ENCODE measurements at regions not wholly inside any gene's neighbourhood (a gene's known extent, or its start where the extent isn't known, plus 50 kb on each side); places are given as distances from the start of the nearest gene placed in this dataset.

DNA sequence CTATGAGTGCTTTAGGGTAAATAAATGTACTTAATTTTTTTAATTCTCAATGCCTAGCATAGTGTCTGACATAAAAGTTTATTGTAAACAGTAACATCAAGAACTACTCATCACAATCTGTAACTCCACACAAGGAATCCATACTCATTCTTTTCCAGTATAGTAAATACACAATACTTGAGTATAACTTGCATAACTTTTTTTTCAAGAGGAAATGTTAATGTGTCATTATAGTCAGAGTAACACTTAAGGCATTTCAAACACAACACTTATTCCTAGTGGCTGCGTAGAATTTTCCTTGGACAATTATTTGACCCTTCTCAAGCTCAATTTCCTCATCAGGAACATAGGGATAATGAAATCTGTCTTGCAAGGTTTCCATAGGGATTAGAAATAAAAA lies 584.3 kb downstream of the CAAP1 start:
- Histone ChIP-seq H3K79me2 (ENCODE audit: insufficient read depth, low read depth) (no peaks in the 10 kb centered on the region), H4K20me1 (ENCODE audit: insufficient read depth) (no peaks in the 10 kb centered on the region), H3K4me3 (IDR thresholded peaks at IDR 0.05; ENCODE audit: insufficient read depth, low read depth, low read length) (no peak overlapping the region), H2AFZ (ENCODE audit: low read depth) (no peak overlapping the region), H3K4me1 (ENCODE audit: low read depth, poor library complexity, severe bottlenecking) (no peaks in the 10 kb centered on the region), H3K36me3 (ENCODE audit: insufficient read depth) (no peaks in the 10 kb centered on the region), H3K4me2 (no peak overlapping the region), H3K9ac (no peak overlapping the region), H3K27me3 (ENCODE audit: insufficient read depth, low read depth) (no peaks in the 10 kb centered on the region), H3K27ac (no peak overlapping the region)
- TF ChIP-seq, protein P1, sequence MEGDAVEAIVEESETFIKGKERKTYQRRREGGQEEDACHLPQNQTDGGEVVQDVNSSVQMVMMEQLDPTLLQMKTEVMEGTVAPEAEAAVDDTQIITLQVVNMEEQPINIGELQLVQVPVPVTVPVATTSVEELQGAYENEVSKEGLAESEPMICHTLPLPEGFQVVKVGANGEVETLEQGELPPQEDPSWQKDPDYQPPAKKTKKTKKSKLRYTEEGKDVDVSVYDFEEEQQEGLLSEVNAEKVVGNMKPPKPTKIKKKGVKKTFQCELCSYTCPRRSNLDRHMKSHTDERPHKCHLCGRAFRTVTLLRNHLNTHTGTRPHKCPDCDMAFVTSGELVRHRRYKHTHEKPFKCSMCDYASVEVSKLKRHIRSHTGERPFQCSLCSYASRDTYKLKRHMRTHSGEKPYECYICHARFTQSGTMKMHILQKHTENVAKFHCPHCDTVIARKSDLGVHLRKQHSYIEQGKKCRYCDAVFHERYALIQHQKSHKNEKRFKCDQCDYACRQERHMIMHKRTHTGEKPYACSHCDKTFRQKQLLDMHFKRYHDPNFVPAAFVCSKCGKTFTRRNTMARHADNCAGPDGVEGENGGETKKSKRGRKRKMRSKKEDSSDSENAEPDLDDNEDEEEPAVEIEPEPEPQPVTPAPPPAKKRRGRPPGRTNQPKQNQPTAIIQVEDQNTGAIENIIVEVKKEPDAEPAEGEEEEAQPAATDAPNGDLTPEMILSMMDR (conservative IDR thresholded peaks at IDR 0.05; ENCODE audit: low read depth, low read length), result no peak

DNA sequence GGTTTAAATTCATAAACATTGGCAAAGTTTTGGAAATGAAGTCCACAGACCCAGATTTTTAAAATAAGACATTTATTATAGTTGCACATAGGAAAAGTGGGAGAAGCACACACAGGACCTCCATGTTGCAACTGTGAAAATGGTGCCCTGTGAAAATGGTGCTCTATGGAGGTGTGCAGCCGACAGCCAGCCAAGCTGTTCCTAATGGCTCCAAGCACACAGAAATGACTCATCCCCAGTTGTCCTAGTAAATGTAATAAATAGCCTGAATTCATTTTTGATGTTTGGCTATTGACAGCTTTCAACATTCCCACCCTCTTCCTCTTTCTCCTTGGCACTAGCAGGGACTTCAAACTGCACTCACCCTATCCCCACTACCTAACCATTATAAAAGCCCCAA lies 590.9 kb downstream of the CAAP1 start:
- H3K9ac ChIP-seq, result no peak overlapping the region
- H3K27me3 ChIP-seq (ENCODE audit: insufficient read depth, low read depth), result no peaks in the 10 kb centered on the region
- no peaks in the 10 kb centered on the region for H3K36me3 ChIP-seq (ENCODE audit: insufficient read depth)
- H4K20me1 ChIP-seq (ENCODE audit: insufficient read depth), result no peaks in the 10 kb centered on the region
- H2AFZ ChIP-seq (ENCODE audit: low read depth), result no peak overlapping the region
- H3K79me2 ChIP-seq (ENCODE audit: insufficient read depth, low read depth), result no peaks in the 10 kb centered on the region
- H3K4me2 ChIP-seq, result no peak overlapping the region
- TF ChIP-seq, protein P1 (conservative IDR thresholded peaks at IDR 0.05; ENCODE audit: low read depth, low read length), result no peak
- H3K4me3 ChIP-seq (IDR thresholded peaks at IDR 0.05; ENCODE audit: insufficient read depth, low read depth, low read length), result no peak overlapping the region
- H3K4me1 ChIP-seq (ENCODE audit: low read depth, poor library complexity, severe bottlenecking), result no peaks in the 10 kb centered on the region
- no peak overlapping the region for H3K27ac ChIP-seq

DNA sequence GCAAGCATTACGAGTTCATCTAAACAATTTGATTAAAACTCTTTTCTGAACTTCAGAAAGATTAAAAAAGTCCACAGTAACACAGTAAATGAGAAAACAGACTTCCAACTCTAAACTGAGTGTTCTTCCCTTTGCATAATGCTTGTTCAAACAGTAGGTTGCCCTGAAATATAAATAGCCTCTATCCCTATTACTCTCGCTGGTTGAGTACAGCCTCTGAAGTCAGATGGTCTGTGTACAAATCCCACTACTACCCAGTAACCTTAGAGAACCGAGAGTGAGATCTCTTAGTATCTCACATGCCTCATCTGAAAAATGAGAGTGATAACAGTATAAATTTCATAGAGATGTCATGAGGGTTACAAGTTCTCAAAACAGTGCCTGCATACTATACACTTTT lies 591.6 kb downstream of the CAAP1 start:
- Histone ChIP-seq H3K27ac (no peak overlapping the region), H3K27me3 (ENCODE audit: insufficient read depth, low read depth) (no peaks in the 10 kb centered on the region), H3K36me3 (ENCODE audit: insufficient read depth) (no peaks in the 10 kb centered on the region), H2AFZ (ENCODE audit: low read depth) (no peak overlapping the region), H4K20me1 (ENCODE audit: insufficient read depth) (no peaks in the 10 kb centered on the region), H3K79me2 (ENCODE audit: insufficient read depth, low read depth) (no peaks in the 10 kb centered on the region), H3K9ac (no peak overlapping the region), H3K4me1 (ENCODE audit: low read depth, poor library complexity, severe bottlenecking) (no peaks in the 10 kb centered on the region), H3K4me2 (no peak overlapping the region), H3K4me3 (IDR thresholded peaks at IDR 0.05; ENCODE audit: insufficient read depth, low read depth, low read length) (no peak overlapping the region)
- TF ChIP-seq, protein P1 (conservative IDR thresholded peaks at IDR 0.05; ENCODE audit: low read depth, low read length), result no peak

DNA sequence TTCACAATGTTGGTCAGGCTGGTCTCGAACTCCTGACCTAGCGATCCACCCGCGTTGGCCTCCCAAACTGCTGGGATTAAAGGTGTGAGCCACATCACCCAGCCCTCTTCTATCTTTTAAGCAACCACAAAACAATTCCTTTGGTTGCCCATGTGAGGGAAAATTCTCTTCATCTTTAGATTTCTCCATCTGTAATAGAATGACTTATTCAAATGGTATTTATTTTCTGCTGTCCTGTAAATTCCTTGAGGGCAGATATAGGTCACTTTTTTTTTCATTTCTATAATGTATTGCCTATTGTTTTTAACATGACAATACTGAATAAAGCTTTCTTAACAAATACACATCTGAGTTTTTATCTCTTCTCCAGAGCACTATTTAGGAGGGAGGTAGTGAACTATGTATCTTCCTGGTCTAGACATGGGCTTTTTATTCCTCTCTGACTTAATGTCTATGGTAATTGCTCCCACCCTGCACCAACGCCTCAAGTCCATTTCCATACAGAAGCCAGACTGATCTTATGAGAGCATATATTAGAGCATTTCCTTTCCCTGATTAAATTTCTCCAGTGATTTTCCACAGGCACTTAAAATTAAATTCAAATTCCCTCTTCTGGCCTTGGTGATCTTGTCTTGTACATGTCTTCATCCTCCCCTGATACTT lies 595.6 kb downstream of the CAAP1 start:
- no peak overlapping the region for H3K4me2 ChIP-seq
- H3K27ac ChIP-seq, result no peak overlapping the region
- H4K20me1 ChIP-seq (ENCODE audit: insufficient read depth), result no peaks in the 10 kb centered on the region
- H3K4me1 ChIP-seq (ENCODE audit: low read depth, poor library complexity, severe bottlenecking), result no peaks in the 10 kb centered on the region
- no peaks in the 10 kb centered on the region for H3K27me3 ChIP-seq (ENCODE audit: insufficient read depth, low read depth)
- H3K36me3 ChIP-seq (ENCODE audit: insufficient read depth), result no peaks in the 10 kb centered on the region
- H2AFZ ChIP-seq (ENCODE audit: low read depth), result no peak overlapping the region
- TF ChIP-seq, protein P1 (conservative IDR thresholded peaks at IDR 0.05; ENCODE audit: low read depth, low read length), result no peak
- H3K4me3 ChIP-seq (IDR thresholded peaks at IDR 0.05; ENCODE audit: insufficient read depth, low read depth, low read length), result no peak overlapping the region
- no peaks in the 10 kb centered on the region for H3K79me2 ChIP-seq (ENCODE audit: insufficient read depth, low read depth)
- no peak overlapping the region for H3K9ac ChIP-seq

Measured in KMS-11 (cell line).